ENCODE measurements at regions not wholly inside any gene's neighbourhood (a gene's known extent, or its start where the extent isn't known, plus 50 kb on each side); places are given as distances from the start of the nearest gene placed in this dataset.

GRCh38 chr13:105144020-105144419 lies 1391.4 kb downstream of the EFNB2 start:
- peaks cover 0 to 2% of the 10 kb centered on the region in 2 donors for H3K4me1 ChIP-seq (ENCODE audit: control insufficient read depth in 2 of 2, insufficient read depth in 2 of 2, low read length in 2 of 2)
- Mint-ChIP-seq H3K27ac (no peak overlapping the region), H3K4me1 (peaks cover 3 to 17% (median 15%) of the 10 kb centered on the region in 7 donors), H3K4me3 (no peak overlapping the region), H3K9me3 (no peaks in the 10 kb centered on the region), H3K36me3 (no peaks in the 10 kb centered on the region), H3K27me3 (no peaks in the 10 kb centered on the region)
- intact Hi-C loops (cut with micrococcal nuclease): loop anchor here in 1 of 2 donors (5.0 kb wide), 1 partner anchor 58 kb away; no protein-coding TSS in a partner anchor
- CTCF ChIA-PET: no interaction called here
- no peak overlapping the region for H3K27ac ChIP-seq (ENCODE audit: low read depth, low read length)
- no peak overlapping the region for H3K4me3 ChIP-seq (ENCODE audit: low read length)
- POLR2A ChIA-PET: no interaction called here
- H3K9me3 ChIP-seq (ENCODE audit: control insufficient read depth in 2 of 3, low read length in 3 of 3): no peaks in the 10 kb centered on the region
- H3K27me3 ChIP-seq (ENCODE audit: control insufficient read depth in 2 of 2, insufficient read depth in 2 of 2, low read length in 2 of 2): no peaks in the 10 kb centered on the region
- ATAC-seq: no peak
- DNase-seq: no peak
- no peaks in the 10 kb centered on the region for H3K36me3 ChIP-seq (ENCODE audit: control insufficient read depth in 2 of 3, insufficient read depth in 3 of 3, low read length in 3 of 3)

- Mint-ChIP-seq H3K4me1 (peaks cover 5 to 22% (median 17%) of the 10 kb centered on the region in 7 donors), H3K9me3 (no peaks in the 10 kb centered on the region), H3K27me3 (no peaks in the 10 kb centered on the region), H3K4me3 (no peak overlapping the region), H3K27ac (no peak overlapping the region), H3K36me3 (no peaks in the 10 kb centered on the region)
- ChIA-PET CTCF (no interaction called here), POLR2A (no interaction called here)
- Histone ChIP-seq H3K27ac (ENCODE audit: low read depth, low read length) (no peak overlapping the region), H3K9me3 (ENCODE audit: control insufficient read depth in 2 of 3, low read length in 3 of 3) (no peaks in the 10 kb centered on the region), H3K36me3 (ENCODE audit: control insufficient read depth in 2 of 3, insufficient read depth in 3 of 3, low read length in 3 of 3) (no peaks in the 10 kb centered on the region), H3K4me3 (ENCODE audit: low read length) (no peak overlapping the region), H3K27me3 (ENCODE audit: control insufficient read depth in 2 of 2, insufficient read depth in 2 of 2, low read length in 2 of 2) (no peaks in the 10 kb centered on the region), H3K4me1 (ENCODE audit: control insufficient read depth in 2 of 2, insufficient read depth in 2 of 2, low read length in 2 of 2) (peaks cover 0 to 5% of the 10 kb centered on the region in 2 donors)
- intact Hi-C loops (cut with micrococcal nuclease): loop anchor here in 1 of 2 donors (5.0 kb wide), 1 partner anchor 60 kb away; no protein-coding TSS in a partner anchor
- ATAC-seq: no peak
- DNase-seq: no peak
Observed at GRCh38 chr13:105142556-105142955, 1392.9 kb downstream of the EFNB2 start.

- POLR2A ChIA-PET: interaction anchor here (0.5 to 1.4 kb wide), 4 partner anchors 290 to 1428 kb away, joined by 3 to 5 read pairs (median 3); no protein-coding TSS in a partner anchor
- CTCF ChIA-PET: interaction anchor here (0.5 to 1.0 kb wide), 2 partner anchors 505 to 1397 kb away, joined by 3 read pairs; no protein-coding TSS in a partner anchor
- Mint-ChIP-seq H3K4me1 (peaks cover 5 to 22% (median 17%) of the 10 kb centered on the region in 7 donors), H3K4me3 (peak overlapping the region; percentile 85 to 98 (median 94)), H3K27ac (peak overlapping the region; percentile 94 to 99 (median 96)), H3K36me3 (no peaks in the 10 kb centered on the region), H3K9me3 (no peaks in the 10 kb centered on the region), H3K27me3 (peaks cover 0 to 5% (median 0%) of the 10 kb centered on the region in 5 donors)
- Histone ChIP-seq H3K4me1 (ENCODE audit: control insufficient read depth in 2 of 2, insufficient read depth in 2 of 2, low read length in 2 of 2) (peaks cover 0 to 5% of the 10 kb centered on the region in 2 donors), H3K27me3 (ENCODE audit: control insufficient read depth in 2 of 2, insufficient read depth in 2 of 2, low read length in 2 of 2) (no peaks in the 10 kb centered on the region), H3K27ac (ENCODE audit: low read depth, low read length) (peak overlapping the region; percentile 74), H3K9me3 (ENCODE audit: control insufficient read depth in 2 of 3, low read length in 3 of 3) (no peaks in the 10 kb centered on the region), H3K4me3 (ENCODE audit: low read length) (peak overlapping the region; percentile 63), H3K36me3 (ENCODE audit: control insufficient read depth in 2 of 3, insufficient read depth in 3 of 3, low read length in 3 of 3) (no peaks in the 10 kb centered on the region)
- DNase-seq (peak; percentile 16 to 76 (median 66)), ATAC-seq (peak; percentile 93)
- intact Hi-C loops (cut with micrococcal nuclease): loop anchor here (1.0 to 10.0 kb wide), 6 partner anchors 63 to 1778 kb away; partner anchors contain the start of gene ARGLU1 (in 2 of the 2)
Observed at GRCh38 chr13:105139380-105140285, 1395.8 kb downstream of the EFNB2 start.

GRCh38 chr13:105139048-105139379 lies 1396.4 kb downstream of the EFNB2 start:
- Histone ChIP-seq H3K4me1 (ENCODE audit: control insufficient read depth in 2 of 2, insufficient read depth in 2 of 2, low read length in 2 of 2) (peaks cover 0 to 5% of the 10 kb centered on the region in 2 donors), H3K27ac (ENCODE audit: low read depth, low read length) (peak overlapping the region; percentile 74), H3K9me3 (ENCODE audit: control insufficient read depth in 2 of 3, low read length in 3 of 3) (no peaks in the 10 kb centered on the region), H3K4me3 (ENCODE audit: low read length) (peak overlapping the region; percentile 63), H3K27me3 (ENCODE audit: control insufficient read depth in 2 of 2, insufficient read depth in 2 of 2, low read length in 2 of 2) (no peaks in the 10 kb centered on the region), H3K36me3 (ENCODE audit: control insufficient read depth in 2 of 3, insufficient read depth in 3 of 3, low read length in 3 of 3) (no peaks in the 10 kb centered on the region)
- no peak for DNase-seq
- Mint-ChIP-seq H3K27me3 (peaks cover 0 to 5% (median 0%) of the 10 kb centered on the region in 5 donors), H3K4me1 (peaks cover 5 to 22% (median 17%) of the 10 kb centered on the region in 7 donors), H3K9me3 (no peaks in the 10 kb centered on the region), H3K27ac (peak overlapping the region; percentile 94 to 99 (median 96)), H3K36me3 (no peaks in the 10 kb centered on the region), H3K4me3 (peak overlapping the region; percentile 85 to 98 (median 94))
- intact Hi-C loops (cut with micrococcal nuclease): loop anchor here (1.0 to 10.0 kb wide), 5 partner anchors 157 to 1778 kb away; partner anchors contain the start of gene ARGLU1 (in 2 of the 2)
- POLR2A ChIA-PET: interaction anchor here (0.5 to 1.4 kb wide), 3 partner anchors 1154 to 1428 kb away, joined by 3 to 5 read pairs (median 3); no protein-coding TSS in a partner anchor
- ATAC-seq: peak; percentile 1
- CTCF ChIA-PET: no interaction called here

- intact Hi-C loops (cut with micrococcal nuclease): loop anchor here (5.0 to 10.0 kb wide), 3 partner anchors 154 to 1781 kb away; partner anchors contain the start of gene ARGLU1 (in 1 of the 2)
- Histone ChIP-seq H3K4me3 (ENCODE audit: low read length) (no peak overlapping the region), H3K4me1 (ENCODE audit: control insufficient read depth in 2 of 2, insufficient read depth in 2 of 2, low read length in 2 of 2) (peaks cover 0 to 5% of the 10 kb centered on the region in 2 donors), H3K27me3 (ENCODE audit: control insufficient read depth in 2 of 2, insufficient read depth in 2 of 2, low read length in 2 of 2) (no peaks in the 10 kb centered on the region), H3K36me3 (ENCODE audit: control insufficient read depth in 2 of 3, insufficient read depth in 3 of 3, low read length in 3 of 3) (no peaks in the 10 kb centered on the region), H3K9me3 (ENCODE audit: control insufficient read depth in 2 of 3, low read length in 3 of 3) (no peaks in the 10 kb centered on the region), H3K27ac (ENCODE audit: low read depth, low read length) (no peak overlapping the region)
- H3K4me1 Mint-ChIP-seq: peaks cover 4 to 22% (median 17%) of the 10 kb centered on the region in 7 donors
- H3K9me3 Mint-ChIP-seq: peaks cover 0 to 3% (median 0%) of the 10 kb centered on the region in 11 donors
- ChIA-PET POLR2A (no interaction called here), CTCF (no interaction called here)
- DNase-seq: no peak
- no peaks in the 10 kb centered on the region for H3K36me3 Mint-ChIP-seq
- H3K4me3 Mint-ChIP-seq: no peak overlapping the region
- H3K27ac Mint-ChIP-seq: no peak overlapping the region
- H3K27me3 Mint-ChIP-seq: peaks cover 0 to 5% (median 0%) of the 10 kb centered on the region in 5 donors
- ATAC-seq: no peak
Observed at GRCh38 chr13:105135852-105136615, 1399.4 kb downstream of the EFNB2 start.

- CTCF ChIA-PET: no interaction called here
- H3K27me3 ChIP-seq (ENCODE audit: control insufficient read depth in 2 of 2, insufficient read depth in 2 of 2, low read length in 2 of 2): no peaks in the 10 kb centered on the region
- H3K9me3 Mint-ChIP-seq: peaks cover 0 to 3% (median 0%) of the 10 kb centered on the region in 11 donors
Observed at GRCh38 chr13:105127732-105128131, 1407.7 kb downstream of the EFNB2 start.

More at GRCh38 chr13:105127732-105128131, 1407.7 kb downstream of the EFNB2 start:
- Histone ChIP-seq H3K9me3 (ENCODE audit: control insufficient read depth in 2 of 3, low read length in 3 of 3) (no peaks in the 10 kb centered on the region), H3K4me3 (ENCODE audit: low read length) (no peak overlapping the region), H3K4me1 (ENCODE audit: control insufficient read depth in 2 of 2, insufficient read depth in 2 of 2, low read length in 2 of 2) (no peaks in the 10 kb centered on the region), H3K36me3 (ENCODE audit: control insufficient read depth in 2 of 3, insufficient read depth in 3 of 3, low read length in 3 of 3) (no peaks in the 10 kb centered on the region), H3K27ac (ENCODE audit: low read depth, low read length) (no peak overlapping the region)
- no peak for ATAC-seq
- POLR2A ChIA-PET: no interaction called here
- H3K4me3 Mint-ChIP-seq: no peak overlapping the region
- peaks cover 0 to 5% (median 3%) of the 10 kb centered on the region in 5 donors for H3K27me3 Mint-ChIP-seq
- no peak for DNase-seq
- intact Hi-C loops (cut with micrococcal nuclease): no loop called here
- H3K4me1 Mint-ChIP-seq: no peaks in the 10 kb centered on the region
- no peaks in the 10 kb centered on the region for H3K36me3 Mint-ChIP-seq
- H3K27ac Mint-ChIP-seq: no peak overlapping the region
